ENCODE measurements at regions not wholly inside any gene's neighbourhood (a gene's known extent, or its start where the extent isn't known, plus 50 kb on each side); places are given as distances from the start of the nearest gene placed in this dataset.

DNA sequence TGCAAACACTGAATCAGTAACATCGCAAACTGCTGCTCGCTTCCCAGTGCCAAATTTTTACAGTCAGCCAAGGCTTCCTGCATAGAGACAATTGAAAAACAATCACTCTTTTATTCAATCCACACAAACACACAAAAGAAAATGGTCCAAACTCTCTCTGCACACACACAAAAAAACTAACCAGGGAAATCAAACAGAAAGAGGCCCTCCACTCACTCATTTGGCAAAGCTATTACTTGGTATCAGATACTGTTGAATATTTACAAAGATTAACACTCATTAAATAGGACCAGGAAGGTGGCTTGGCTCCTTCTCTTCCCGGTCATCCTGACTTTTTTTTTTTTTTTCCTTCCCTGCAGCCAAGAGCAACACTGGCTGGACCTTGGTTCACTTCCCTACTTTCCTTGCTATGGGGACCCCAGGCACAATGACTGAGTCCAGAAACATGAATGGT lies 62.4 kb upstream of the SPATA12 start:
- ATAC-seq (ENCODE audit: low read depth) (peak; percentile 12; the same call in 1 of the 2 replicates), DNase-seq (no peak)
- Histone ChIP-seq H4K20me1 (ENCODE audit: insufficient read depth, low read length) (no peaks in the 10 kb centered on the region), H2BK120ac (ENCODE audit: low read depth, low read length) (no peak overlapping the region), H2AFZ (replicated peaks; ENCODE audit: low read length, poor library complexity) (no peak overlapping the region), H3K4me1 (ENCODE audit: control insufficient read depth, insufficient read depth, low read length) (peaks cover 13% of the 10 kb centered on the region; the same call in 1 of the 2 replicates), H4K8ac (ENCODE audit: low read depth in 2 of 2, low read length in 2 of 2) (no peak overlapping the region), H3K56ac (ENCODE audit: extremely low read depth, insufficient read depth, low read length) (no peak overlapping the region), H3K23ac (ENCODE audit: low read depth, low read length) (no peak overlapping the region), H3K14ac (replicated peaks; ENCODE audit: low read depth, low read length) (no peak overlapping the region), H3K27ac (ENCODE audit: insufficient read depth, low read length) (no peak overlapping the region), H2BK5ac (ENCODE audit: low read depth, low read length, poor library complexity, severe bottlenecking) (no peak overlapping the region), H2BK15ac (ENCODE audit: low read depth, low read length) (no peak overlapping the region), H4K5ac (ENCODE audit: low read depth, low read length) (no peak overlapping the region; the same call in 1 of the 2 replicates), H3K4ac (ENCODE audit: low read depth, low read length) (no peak overlapping the region), H3K9me3 (ENCODE audit: control insufficient read depth, insufficient read depth, low read length) (no peaks in the 10 kb centered on the region), H3K79me1 (ENCODE audit: low read depth in 1 of 2, low read length in 2 of 2) (no peaks in the 10 kb centered on the region), H3K18ac (ENCODE audit: low read depth, low read length) (no peak overlapping the region; the same call in 1 of the 2 replicates), H3K27me3 (ENCODE audit: control insufficient read depth, insufficient read depth, low read length) (no peaks in the 10 kb centered on the region), H3K4me2 (ENCODE audit: low read depth, low read length) (no peak overlapping the region), H3K36me3 (ENCODE audit: control insufficient read depth, insufficient read depth, low read length) (no peaks in the 10 kb centered on the region), H3K9me1 (ENCODE audit: insufficient read depth, low read length) (no peaks in the 10 kb centered on the region), H2BK20ac (ENCODE audit: low read depth, low read length) (no peak overlapping the region; the same call in 1 of the 2 replicates), H3K4me3 (ENCODE audit: insufficient read depth, low read depth, low read length) (no peak overlapping the region), H3K9ac (ENCODE audit: low read depth, low read length) (no peak overlapping the region), H2AK9ac (replicated peaks; ENCODE audit: low read depth, low read length, poor library complexity) (no peak overlapping the region), H2AK5ac (ENCODE audit: low read depth, low read length) (no peak overlapping the region), H4K91ac (ENCODE audit: insufficient read depth, low read depth, low read length) (no peak overlapping the region)
- in situ Hi-C loops (cut with MboI; ENCODE audit: low sequenced_read_pairs) (no loop called here), intact Hi-C loops (cut with micrococcal nuclease) (loop anchor here (2.0 to 5.0 kb wide), 4 partner anchors 81 to 229 kb away; partner anchors contain the start of gene APPL1), dilution Hi-C loops (cut with HindIII; ENCODE audit: low sequenced_read_pairs, unreplicated experiment) (no loop called here)
- ChIA-PET POLR2A (ENCODE audit: unreplicated experiment) (interaction anchor here (0.6 to 0.7 kb wide), 2 partner anchors 89 to 227 kb away, joined by 7 to 8 read pairs; no protein-coding TSS in a partner anchor), CTCF (no interaction called here)
- BruUV-seq (replicated peaks) = no TSS peak
- TF ChIP-seq RCOR1 (IDR thresholded peaks at IDR 0.05; ENCODE audit: insufficient replicate concordance, low read length) = no peak
- TF ChIP-seq ELK1 (IDR thresholded peaks at IDR 0.05; ENCODE audit: borderline replicate concordance, low read depth, low read length) = no peak
- TF ChIP-seq FOS (IDR thresholded peaks at IDR 0.05; ENCODE audit: low read depth, low read length) = no peak
- no peak for TF ChIP-seq MAFK (IDR thresholded peaks at IDR 0.05; ENCODE audit: low read depth, low read length)
- TF ChIP-seq MAZ (IDR thresholded peaks at IDR 0.05; ENCODE audit: borderline replicate concordance, low read depth, low read length) = no peak
- no peak for TF ChIP-seq BHLHE40 (IDR thresholded peaks at IDR 0.05; ENCODE audit: low read depth, low read length)
- no peak for TF ChIP-seq NFE2L2 (IDR thresholded peaks at IDR 0.05; ENCODE audit: low read depth, low read length)
- no peak for TF ChIP-seq RFX5 (IDR thresholded peaks at IDR 0.05; ENCODE audit: low read depth, low read length)
- TF ChIP-seq USF2 (IDR thresholded peaks at IDR 0.05; ENCODE audit: low read depth, low read length) = no peak
- no peak for TF ChIP-seq POLR2A (IDR thresholded peaks at IDR 0.05; ENCODE audit: low read depth, low read length)
- no peak for TF ChIP-seq SMC3 (IDR thresholded peaks at IDR 0.05; ENCODE audit: low read depth, low read length)
- TF ChIP-seq MXI1 (IDR thresholded peaks at IDR 0.05; ENCODE audit: borderline replicate concordance, low read depth, low read length) = no peak
- TF ChIP-seq, protein P1, sequence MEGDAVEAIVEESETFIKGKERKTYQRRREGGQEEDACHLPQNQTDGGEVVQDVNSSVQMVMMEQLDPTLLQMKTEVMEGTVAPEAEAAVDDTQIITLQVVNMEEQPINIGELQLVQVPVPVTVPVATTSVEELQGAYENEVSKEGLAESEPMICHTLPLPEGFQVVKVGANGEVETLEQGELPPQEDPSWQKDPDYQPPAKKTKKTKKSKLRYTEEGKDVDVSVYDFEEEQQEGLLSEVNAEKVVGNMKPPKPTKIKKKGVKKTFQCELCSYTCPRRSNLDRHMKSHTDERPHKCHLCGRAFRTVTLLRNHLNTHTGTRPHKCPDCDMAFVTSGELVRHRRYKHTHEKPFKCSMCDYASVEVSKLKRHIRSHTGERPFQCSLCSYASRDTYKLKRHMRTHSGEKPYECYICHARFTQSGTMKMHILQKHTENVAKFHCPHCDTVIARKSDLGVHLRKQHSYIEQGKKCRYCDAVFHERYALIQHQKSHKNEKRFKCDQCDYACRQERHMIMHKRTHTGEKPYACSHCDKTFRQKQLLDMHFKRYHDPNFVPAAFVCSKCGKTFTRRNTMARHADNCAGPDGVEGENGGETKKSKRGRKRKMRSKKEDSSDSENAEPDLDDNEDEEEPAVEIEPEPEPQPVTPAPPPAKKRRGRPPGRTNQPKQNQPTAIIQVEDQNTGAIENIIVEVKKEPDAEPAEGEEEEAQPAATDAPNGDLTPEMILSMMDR (conservative IDR thresholded peaks at IDR 0.05; ENCODE audit: low read depth, low read length) = no peak
- TF ChIP-seq CHD1 (IDR thresholded peaks at IDR 0.05; ENCODE audit: low read depth, low read length) = no peak
- TF ChIP-seq RAD21 (IDR thresholded peaks at IDR 0.05; ENCODE audit: low read length) = no peak
- TF ChIP-seq CEBPB (IDR thresholded peaks at IDR 0.05; ENCODE audit: low read depth, low read length) = no peak
- WGBS, 2 experiments (ENCODE audit: extremely low coverage in 2 of 2, insufficient read length in 1 of 2) = no CpG with 5 or more reads among the region's 3 CpGs
